ENCODE measurements at regions not wholly inside any gene's neighbourhood (a gene's known extent, or its start where the extent isn't known, plus 50 kb on each side); places are given as distances from the start of the nearest gene placed in this dataset.

- DNase-seq (ENCODE audit: low read depth): no peak
- TF ChIP-seq, protein P1, sequence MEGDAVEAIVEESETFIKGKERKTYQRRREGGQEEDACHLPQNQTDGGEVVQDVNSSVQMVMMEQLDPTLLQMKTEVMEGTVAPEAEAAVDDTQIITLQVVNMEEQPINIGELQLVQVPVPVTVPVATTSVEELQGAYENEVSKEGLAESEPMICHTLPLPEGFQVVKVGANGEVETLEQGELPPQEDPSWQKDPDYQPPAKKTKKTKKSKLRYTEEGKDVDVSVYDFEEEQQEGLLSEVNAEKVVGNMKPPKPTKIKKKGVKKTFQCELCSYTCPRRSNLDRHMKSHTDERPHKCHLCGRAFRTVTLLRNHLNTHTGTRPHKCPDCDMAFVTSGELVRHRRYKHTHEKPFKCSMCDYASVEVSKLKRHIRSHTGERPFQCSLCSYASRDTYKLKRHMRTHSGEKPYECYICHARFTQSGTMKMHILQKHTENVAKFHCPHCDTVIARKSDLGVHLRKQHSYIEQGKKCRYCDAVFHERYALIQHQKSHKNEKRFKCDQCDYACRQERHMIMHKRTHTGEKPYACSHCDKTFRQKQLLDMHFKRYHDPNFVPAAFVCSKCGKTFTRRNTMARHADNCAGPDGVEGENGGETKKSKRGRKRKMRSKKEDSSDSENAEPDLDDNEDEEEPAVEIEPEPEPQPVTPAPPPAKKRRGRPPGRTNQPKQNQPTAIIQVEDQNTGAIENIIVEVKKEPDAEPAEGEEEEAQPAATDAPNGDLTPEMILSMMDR (IDR thresholded peaks at IDR 0.05; ENCODE audit: insufficient read depth, low read depth, low read length): no peak
These were observed 446.7 kb downstream of the BMP2 start for GRCh38 chr20:7214081-7214740.

GRCh38 chr20:7217606-7218005, 450.1 kb downstream of the BMP2 start:
- TF ChIP-seq, protein P1 (IDR thresholded peaks at IDR 0.05; ENCODE audit: insufficient read depth, low read depth, low read length): no peak
- DNase-seq (ENCODE audit: low read depth): no peak
- H3K4me3 ChIP-seq (ENCODE audit: low read depth, low read length): no peak overlapping the region

More at GRCh38 chr20:7214081-7214740, 446.7 kb downstream of the BMP2 start:
- no peak overlapping the region for H3K4me3 ChIP-seq (ENCODE audit: low read depth, low read length)

GRCh38 chr20:7220755-7221154, 453.3 kb downstream of the BMP2 start:
- TF ChIP-seq, protein P1 (IDR thresholded peaks at IDR 0.05; ENCODE audit: insufficient read depth, low read depth, low read length): no peak
- no peak for DNase-seq (ENCODE audit: low read depth)
- no peak overlapping the region for H3K4me3 ChIP-seq (ENCODE audit: low read depth, low read length)

DNA sequence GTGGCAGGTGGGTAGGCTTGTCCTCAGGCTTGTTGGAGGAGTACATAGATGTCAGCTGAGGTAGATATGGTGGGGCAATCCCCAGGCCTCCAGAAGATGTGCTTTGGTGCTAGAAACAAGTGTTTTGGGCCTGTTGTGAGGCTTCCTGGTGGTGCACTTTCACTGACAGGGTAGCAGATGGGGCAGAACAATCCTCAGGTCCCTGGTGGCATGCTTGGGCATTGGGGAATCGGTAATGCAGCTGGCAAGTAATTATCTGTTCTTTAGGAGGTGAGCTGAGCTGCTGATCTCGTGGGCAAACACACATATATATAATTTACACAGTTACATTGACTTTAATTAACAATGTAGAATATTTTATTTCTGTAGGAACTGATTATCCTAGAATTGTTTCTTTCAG, 458.7 kb downstream of the BMP2 start:
- DNase-seq (ENCODE audit: low read depth): no peak
- H3K4me3 ChIP-seq (ENCODE audit: low read depth, low read length): no peak overlapping the region
- TF ChIP-seq, protein P1 (IDR thresholded peaks at IDR 0.05; ENCODE audit: insufficient read depth, low read depth, low read length): no peak

DNA sequence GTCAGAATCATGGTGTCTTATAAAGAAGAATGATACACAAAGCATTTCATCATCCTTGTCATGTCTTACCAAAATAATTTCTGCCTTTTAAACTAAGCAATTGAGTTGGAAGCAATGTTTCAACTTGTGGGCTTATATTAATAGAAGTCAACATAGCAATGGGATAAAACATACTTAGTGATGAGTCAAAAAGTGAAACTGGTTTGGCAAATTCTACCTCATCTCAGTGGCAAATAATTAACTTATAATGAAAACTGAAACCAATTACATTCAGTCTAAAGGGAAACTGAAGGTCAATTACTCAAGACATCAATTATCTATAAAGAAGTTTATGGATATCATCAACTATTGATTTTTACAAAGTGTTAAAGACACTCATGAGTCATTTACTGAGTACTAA, 463.8 kb downstream of the BMP2 start:
- no peak for DNase-seq (ENCODE audit: low read depth)
- no peak overlapping the region for H3K4me3 ChIP-seq (ENCODE audit: low read depth, low read length)
- TF ChIP-seq, protein P1 (IDR thresholded peaks at IDR 0.05; ENCODE audit: insufficient read depth, low read depth, low read length): no peak

- DNase-seq (ENCODE audit: low read depth): no peak
- TF ChIP-seq, protein P1 (IDR thresholded peaks at IDR 0.05; ENCODE audit: insufficient read depth, low read depth, low read length): no peak
These were observed 465.3 kb downstream of the BMP2 start for GRCh38 chr20:7232796-7233195.

GRCh38 chr20:7237251-7237650, 469.8 kb downstream of the BMP2 start:
- H3K4me3 ChIP-seq (ENCODE audit: low read depth, low read length): no peak overlapping the region
- no peak for DNase-seq (ENCODE audit: low read depth)
- TF ChIP-seq, protein P1 (IDR thresholded peaks at IDR 0.05; ENCODE audit: insufficient read depth, low read depth, low read length): no peak

More at GRCh38 chr20:7232796-7233195, 465.3 kb downstream of the BMP2 start:
- no peak overlapping the region for H3K4me3 ChIP-seq (ENCODE audit: low read depth, low read length)
